SU-DHL-6 (cell line): ENCODE measurements at regions not wholly inside any gene's neighbourhood (a gene's known extent, or its start where the extent isn't known, plus 50 kb on each side); places are given as distances from the start of the nearest gene placed in this dataset.

Source experiments
- CTCF ChIP-seq: fragments of 200-600 bp; sonication (generic); IDR thresholded peaks from one replicate; pipeline ENCODE4 v1.5.1; 2017; ENCODE audit warnings: antibody characterized with exemption, mild to moderate bottlenecking, low read length, moderate library complexity; ENCODE audit not compliant: insufficient read depth, poor library complexity, severe bottlenecking
- EZH2phosphoT487 ChIP-seq: fragments of 200-600 bp; sonication (generic), shearing (Covaris generic); conservative IDR thresholded peaks from 2 replicates; pipeline ENCODE4 v1.6.1; 2018; ENCODE audit warnings: mild to moderate bottlenecking, antibody characterized with exemption, low read length, moderate library complexity, mixed read lengths

DNA sequence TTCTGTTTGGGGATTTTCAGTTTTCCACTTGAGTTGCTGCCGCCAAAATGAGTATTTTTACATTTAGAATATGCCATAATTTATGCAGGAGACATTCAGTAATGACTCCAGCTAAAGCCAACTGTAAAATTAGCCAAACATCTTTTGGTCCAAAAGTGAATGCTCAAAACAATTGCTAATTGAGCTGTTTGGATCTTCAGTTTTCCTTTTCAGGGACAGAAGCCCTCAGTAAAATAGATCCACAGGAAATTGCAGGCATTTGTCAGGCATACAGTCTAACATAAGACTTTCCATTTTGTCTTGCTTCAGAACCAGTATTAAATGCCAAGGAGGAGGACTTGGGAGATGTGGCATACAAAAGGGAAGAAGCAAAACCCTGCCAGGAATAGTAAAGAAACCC lies 524.8 kb upstream of the API5 start:
- TF ChIP-seq CTCF (no peak), EZH2phosphoT487 (no peak)
